SH-SY5Y (cell line): ENCODE measurements at regions not wholly inside any gene's neighbourhood (a gene's known extent, or its start where the extent isn't known, plus 50 kb on each side); places are given as distances from the start of the nearest gene placed in this dataset.

Experiments used
- GATA2 ChIP-seq: IDR thresholded peaks from 2 replicates; pipeline ENCODE4 v1.6.1; 2011; ENCODE audit warnings: mild to moderate bottlenecking, low read depth, low read length
- GATA3 ChIP-seq: IDR thresholded peaks from 2 replicates; pipeline ENCODE4 v1.6.1; 2011; ENCODE audit warnings: low read depth, mild to moderate bottlenecking, low read length, moderate library complexity

- TF ChIP-seq GATA2 (no peak), GATA3 (no peak)
Measured at GRCh38 chr5:96195123-96195522, 233.5 kb upstream of the ELL2 start.

DNA sequence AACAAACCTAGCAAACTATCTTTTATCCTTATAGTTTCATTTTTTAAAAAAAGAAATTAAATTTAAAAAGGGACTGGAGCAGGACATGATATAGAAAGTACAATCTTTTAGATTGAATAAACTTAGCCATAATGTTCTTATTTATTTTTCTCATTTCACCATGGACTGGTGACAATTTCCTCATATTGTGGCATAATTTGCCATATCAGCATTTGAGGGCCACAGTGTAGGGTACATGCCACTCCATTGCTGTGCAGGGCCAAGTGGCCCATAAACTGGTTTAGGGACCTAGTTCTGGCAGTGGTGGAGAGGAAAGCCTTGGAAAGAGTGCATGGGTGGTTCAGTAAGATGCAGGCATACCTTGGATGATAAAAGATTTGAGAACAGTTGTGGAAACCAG lies 232.9 kb upstream of the ELL2 start:
- TF ChIP-seq GATA3 (no peak), GATA2 (no peak)

- TF ChIP-seq GATA3 (no peak), GATA2 (no peak)
Measured at GRCh38 chr5:96193946-96194345, 232.3 kb upstream of the ELL2 start.

DNA sequence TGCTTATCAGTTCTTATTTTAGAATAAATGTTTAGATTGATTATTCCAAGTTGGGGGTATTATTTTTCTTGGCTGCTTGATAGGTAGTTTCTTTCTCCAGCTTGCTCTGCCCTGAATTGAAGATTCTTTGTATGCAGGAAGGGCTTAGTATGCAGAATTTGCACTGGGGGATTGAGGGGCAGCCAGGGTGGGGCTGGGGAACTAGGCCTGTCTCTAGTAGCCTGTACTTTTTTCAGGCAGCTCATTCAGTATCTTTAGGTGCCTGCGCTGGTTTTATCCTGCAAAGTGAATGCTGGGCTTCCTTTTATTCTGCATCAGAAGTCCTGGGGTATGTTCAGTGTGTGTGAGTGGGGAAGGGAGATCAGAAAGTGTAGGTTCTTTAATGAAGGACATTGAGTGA lies 228.3 kb upstream of the ELL2 start:
- TF ChIP-seq GATA2 = no peak
- no peak for TF ChIP-seq GATA3

- no peak for TF ChIP-seq GATA3
- TF ChIP-seq GATA2 = no peak
Measured at GRCh38 chr5:96189028-96189826, 227.6 kb upstream of the ELL2 start.

DNA sequence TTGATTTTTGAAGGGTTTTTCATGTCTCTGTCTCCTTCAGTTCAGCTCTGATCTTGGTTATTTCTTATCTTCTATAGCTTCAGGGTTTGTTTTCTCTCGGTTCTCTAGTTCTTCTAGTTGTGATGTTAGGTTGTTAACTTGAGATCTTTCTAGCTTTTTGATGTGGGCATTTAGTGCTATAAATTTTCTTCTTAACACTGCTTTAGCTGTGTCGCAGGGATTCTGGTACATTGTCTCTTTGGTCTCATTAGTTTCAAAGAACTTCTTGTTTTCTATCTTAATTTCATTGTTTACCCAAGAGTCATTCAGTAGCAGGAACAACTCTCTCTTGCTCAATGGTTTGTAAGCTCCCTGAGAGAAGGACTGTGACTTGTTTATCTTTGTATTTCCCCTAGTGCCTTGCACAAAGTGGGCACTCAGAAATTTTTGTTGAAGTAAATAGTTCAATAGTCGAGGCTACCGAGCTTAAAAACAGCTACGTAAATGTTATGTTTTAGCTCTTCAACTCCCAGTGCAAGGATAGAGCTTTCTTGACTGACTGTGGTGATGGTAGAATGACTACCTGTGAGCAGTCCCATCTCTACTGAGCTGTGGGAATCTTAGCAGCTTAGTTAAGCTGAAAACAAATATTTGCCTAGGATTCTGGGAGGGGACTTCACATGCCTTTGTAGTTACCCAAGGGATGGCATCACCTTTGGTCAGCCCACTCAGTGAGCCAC lies 225.8 kb upstream of the ELL2 start:
- no peak for TF ChIP-seq GATA3
- TF ChIP-seq GATA2 = no peak

DNA sequence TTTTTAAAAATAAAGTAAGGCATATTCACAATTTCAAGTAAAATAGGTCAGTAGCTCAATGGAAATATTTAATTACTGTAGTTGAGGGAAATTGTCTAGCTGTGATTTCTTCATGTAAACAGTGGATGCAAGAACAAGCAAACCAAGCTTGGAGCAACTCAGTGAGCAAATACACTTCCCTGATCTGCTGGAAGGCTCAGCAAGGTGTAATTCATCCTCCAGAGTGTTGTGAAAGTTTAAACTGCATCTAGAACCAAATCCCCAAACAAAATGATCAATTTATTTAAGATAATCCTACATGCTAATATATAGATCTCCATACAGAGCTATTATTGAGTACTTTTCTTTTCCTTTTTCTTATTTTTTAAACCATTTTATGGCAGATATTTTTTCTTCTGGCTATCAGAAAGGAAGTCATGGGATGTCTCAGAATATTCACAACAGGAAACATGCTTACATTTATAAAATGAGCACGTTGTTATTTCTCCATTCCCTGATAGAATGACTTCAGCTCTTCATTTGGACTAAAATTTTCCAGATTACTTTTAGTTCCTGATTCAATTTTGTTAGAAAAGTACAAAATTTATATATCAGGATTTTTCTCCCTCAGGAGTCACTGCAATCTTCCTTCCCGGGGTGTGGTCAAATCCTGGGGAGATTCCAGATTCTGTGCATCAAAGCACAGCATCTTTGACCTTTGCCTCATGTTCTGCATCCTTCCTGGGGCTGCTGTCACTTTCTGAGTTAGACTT lies 219.2 kb upstream of the ELL2 start:
- TF ChIP-seq GATA3 (no peak), GATA2 (no peak)

DNA sequence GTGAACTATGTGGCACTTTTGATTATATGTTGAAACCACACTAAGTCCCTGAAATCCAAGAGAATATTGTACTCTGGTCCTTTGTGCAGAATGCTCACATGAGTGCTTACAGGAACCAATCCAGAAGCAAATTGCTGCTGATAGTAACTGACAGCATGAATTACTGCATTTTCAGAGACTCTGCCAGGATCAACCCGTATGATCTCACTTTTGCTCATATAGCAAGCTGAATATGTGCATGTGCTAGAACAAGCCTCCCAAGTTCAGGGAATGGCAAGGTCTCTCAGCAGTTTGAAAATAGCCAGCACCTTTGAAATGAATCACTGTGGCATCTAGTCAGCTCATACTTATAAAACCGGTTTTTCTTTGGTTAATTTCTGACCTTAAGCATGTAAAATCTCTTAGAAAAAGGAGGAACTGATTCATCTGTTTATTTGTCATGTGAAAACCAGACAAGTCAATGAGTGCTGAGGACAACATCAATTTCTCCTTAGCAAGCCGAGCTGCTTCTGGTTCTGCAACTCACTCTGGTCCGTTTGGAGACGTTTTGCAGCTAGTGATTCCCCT lies 215.7 kb upstream of the ELL2 start:
- no peak for TF ChIP-seq GATA3
- TF ChIP-seq GATA2 = no peak

GRCh38 chr5:96176022-96176421 lies 214.4 kb upstream of the ELL2 start:
- no peak for TF ChIP-seq GATA2
- no peak for TF ChIP-seq GATA3

DNA sequence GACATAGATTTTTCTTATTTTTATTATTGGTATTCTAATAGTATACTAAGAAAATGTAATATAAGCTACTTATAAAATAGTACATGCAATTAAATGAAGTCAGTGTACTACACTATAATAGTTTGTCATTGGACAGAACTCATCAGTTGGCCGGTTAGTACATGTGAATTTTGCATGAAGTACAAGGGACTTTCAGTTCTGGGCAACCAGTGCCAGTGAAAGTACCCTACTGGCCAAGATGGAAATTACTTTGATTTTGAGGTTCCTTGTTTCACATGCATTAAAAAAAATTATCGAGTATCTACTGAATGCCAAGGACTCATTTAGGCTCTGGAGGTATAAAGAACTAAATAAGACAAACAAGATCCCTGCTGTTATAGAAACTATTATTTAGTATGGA lies 213.4 kb upstream of the ELL2 start:
- TF ChIP-seq GATA2 = no peak
- TF ChIP-seq GATA3 = no peak

- TF ChIP-seq GATA3 = no peak
- TF ChIP-seq GATA2 = no peak
Measured at GRCh38 chr5:96173366-96173765, 211.7 kb upstream of the ELL2 start.

GRCh38 chr5:96172436-96172835 lies 210.8 kb upstream of the ELL2 start:
- no peak for TF ChIP-seq GATA3
- no peak for TF ChIP-seq GATA2

DNA sequence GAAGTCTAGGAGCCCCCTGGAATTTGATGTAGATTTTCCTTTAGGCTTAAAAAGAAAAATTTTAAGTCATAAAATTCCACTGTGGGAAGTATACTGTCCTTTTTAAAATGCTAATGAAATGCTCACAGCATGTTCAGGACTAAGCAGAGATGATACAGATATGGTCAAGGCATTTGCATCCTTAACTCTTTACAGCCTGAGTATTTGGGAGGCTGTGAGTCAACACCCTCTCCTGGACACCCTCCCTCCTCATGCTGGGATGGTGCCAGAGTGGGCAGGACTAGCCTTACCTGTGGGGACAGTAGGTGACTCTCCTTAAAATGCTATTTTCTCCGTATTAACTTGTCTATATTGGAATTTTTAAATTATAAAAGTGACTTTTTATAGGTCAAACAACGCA lies 197.4 kb upstream of the ELL2 start:
- no peak for TF ChIP-seq GATA3
- TF ChIP-seq GATA2 = no peak

DNA sequence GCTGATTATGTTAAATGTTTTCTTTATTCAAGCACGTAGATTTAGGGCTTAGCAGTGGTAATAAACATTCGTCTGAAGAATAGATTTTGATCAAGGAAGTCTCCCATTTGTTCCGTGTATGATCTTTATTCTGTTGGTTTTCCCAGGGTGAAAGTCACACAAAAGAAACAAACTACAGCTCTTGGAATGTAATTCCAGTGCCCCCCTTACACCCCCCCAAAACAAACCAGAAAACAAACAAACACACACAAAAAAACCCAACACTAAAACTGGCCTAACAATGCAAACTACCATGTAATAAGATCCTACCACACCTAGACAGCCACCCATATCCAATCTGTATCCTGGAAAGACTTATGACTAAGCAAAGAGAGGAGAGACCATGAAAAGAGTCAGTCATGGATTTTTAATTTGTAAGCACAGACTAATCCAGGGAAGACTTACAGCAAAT lies 196.2 kb upstream of the ELL2 start:
- TF ChIP-seq GATA2 (no peak), GATA3 (no peak)
